Activated naive CD8-positive, alpha-beta T cell treated with anti-CD3 and anti-CD28 coated beads, Interleukin-2, amount 50 U/mL, for 24 hours (primary cell): ENCODE measurements at regions not wholly inside any gene's neighbourhood (a gene's known extent, or its start where the extent isn't known, plus 50 kb on each side); places are given as distances from the start of the nearest gene placed in this dataset.

Experiments used
- ATAC-seq: fragments of 150-1000 bp; cut with Tn5 transposase; one replicate; pipeline ENCODE4 v1.10.0; 2021
- DNase-seq: peaks from one replicate; pipeline ENCODE4 v3.0.0; 2021
- H3K27ac Mint-ChIP-seq: one replicate; pipeline ENCODE4 v1.8.0; 2021; ENCODE audit warnings: mild to moderate bottlenecking, mixed read lengths
- H3K27me3 Mint-ChIP-seq: one replicate; pipeline ENCODE4 v1.8.0; 2021; ENCODE audit warnings: mixed read lengths
- H3K36me3 Mint-ChIP-seq: one replicate; pipeline ENCODE4 v1.8.0; 2021; ENCODE audit warnings: low read depth, mixed read lengths
- H3K4me1 Mint-ChIP-seq: one replicate; pipeline ENCODE4 v1.8.0; 2021; ENCODE audit warnings: mixed read lengths
- H3K4me3 Mint-ChIP-seq: one replicate; pipeline ENCODE4 v1.8.0; 2021; ENCODE audit warnings: mild to moderate bottlenecking, moderate library complexity, mixed read lengths
- H3K9me3 Mint-ChIP-seq: one replicate; pipeline ENCODE4 v1.8.0; 2021; ENCODE audit warnings: mixed read lengths

GRCh38 chr7:156204820-156205219, 392.6 kb upstream of the SHH start:
- ATAC-seq (no peak), DNase-seq (no peak)
- H3K9me3 Mint-ChIP-seq, result no peaks in the 10 kb centered on the region
- H3K4me3 Mint-ChIP-seq, result no peak overlapping the region
- H3K27ac Mint-ChIP-seq, result no peak overlapping the region
- no peaks in the 10 kb centered on the region for H3K27me3 Mint-ChIP-seq
- H3K4me1 Mint-ChIP-seq, result no peaks in the 10 kb centered on the region
- no peaks in the 10 kb centered on the region for H3K36me3 Mint-ChIP-seq

- Mint-ChIP-seq H3K4me1 (no peaks in the 10 kb centered on the region), H3K27me3 (no peaks in the 10 kb centered on the region), H3K36me3 (no peaks in the 10 kb centered on the region), H3K9me3 (no peaks in the 10 kb centered on the region), H3K27ac (no peak overlapping the region), H3K4me3 (no peak overlapping the region)
- no peak for ATAC-seq
- no peak for DNase-seq
Measured at GRCh38 chr7:156203923-156204322, 391.7 kb upstream of the SHH start.

- DNase-seq (no peak), ATAC-seq (no peak)
- Mint-ChIP-seq H3K27me3 (peaks cover 4% of the 10 kb centered on the region), H3K36me3 (no peaks in the 10 kb centered on the region), H3K4me1 (no peaks in the 10 kb centered on the region), H3K27ac (no peak overlapping the region), H3K4me3 (no peak overlapping the region), H3K9me3 (no peaks in the 10 kb centered on the region)
Measured at GRCh38 chr7:156198277-156198676, 386.0 kb upstream of the SHH start.

GRCh38 chr7:156196649-156197048, 384.4 kb upstream of the SHH start:
- no peak for DNase-seq
- no peak overlapping the region for H3K4me3 Mint-ChIP-seq
- no peak for ATAC-seq
- no peaks in the 10 kb centered on the region for H3K9me3 Mint-ChIP-seq
- peaks cover 4% of the 10 kb centered on the region for H3K27me3 Mint-ChIP-seq
- no peak overlapping the region for H3K27ac Mint-ChIP-seq
- no peaks in the 10 kb centered on the region for H3K4me1 Mint-ChIP-seq
- H3K36me3 Mint-ChIP-seq, result no peaks in the 10 kb centered on the region

- Mint-ChIP-seq H3K9me3 (no peaks in the 10 kb centered on the region), H3K27me3 (peaks cover 4% of the 10 kb centered on the region), H3K36me3 (no peaks in the 10 kb centered on the region), H3K27ac (no peak overlapping the region), H3K4me1 (no peaks in the 10 kb centered on the region), H3K4me3 (no peak overlapping the region)
- ATAC-seq, result no peak
- DNase-seq, result no peak
Measured at GRCh38 chr7:156195276-156195675, 383.0 kb upstream of the SHH start.

- no peaks in the 10 kb centered on the region for H3K4me1 Mint-ChIP-seq
- ATAC-seq (no peak), DNase-seq (no peak)
- no peak overlapping the region for H3K4me3 Mint-ChIP-seq
- H3K36me3 Mint-ChIP-seq, result no peaks in the 10 kb centered on the region
- peaks cover 4% of the 10 kb centered on the region for H3K27me3 Mint-ChIP-seq
- no peak overlapping the region for H3K27ac Mint-ChIP-seq
- no peaks in the 10 kb centered on the region for H3K9me3 Mint-ChIP-seq
Measured at GRCh38 chr7:156194813-156195212, 382.6 kb upstream of the SHH start.

GRCh38 chr7:156192921-156193320, 380.7 kb upstream of the SHH start:
- Mint-ChIP-seq H3K36me3 (no peaks in the 10 kb centered on the region), H3K9me3 (peaks cover 3% of the 10 kb centered on the region), H3K27me3 (peaks cover 4% of the 10 kb centered on the region), H3K4me3 (no peak overlapping the region), H3K4me1 (no peaks in the 10 kb centered on the region), H3K27ac (no peak overlapping the region)
- DNase-seq (no peak), ATAC-seq (no peak)

GRCh38 chr7:156191090-156191489, 378.8 kb upstream of the SHH start:
- Mint-ChIP-seq H3K9me3 (peaks cover 6% of the 10 kb centered on the region), H3K4me1 (no peaks in the 10 kb centered on the region), H3K4me3 (no peak overlapping the region), H3K36me3 (no peaks in the 10 kb centered on the region), H3K27me3 (peaks cover 2% of the 10 kb centered on the region), H3K27ac (no peak overlapping the region)
- DNase-seq (no peak), ATAC-seq (no peak)

- H3K36me3 Mint-ChIP-seq, result no peaks in the 10 kb centered on the region
- no peak overlapping the region for H3K27ac Mint-ChIP-seq
- H3K27me3 Mint-ChIP-seq, result peaks cover under 1% of the 10 kb centered on the region
- no peak overlapping the region for H3K4me3 Mint-ChIP-seq
- ATAC-seq, result no peak
- peaks cover 16% of the 10 kb centered on the region for H3K9me3 Mint-ChIP-seq
- no peaks in the 10 kb centered on the region for H3K4me1 Mint-ChIP-seq
- DNase-seq, result no peak
Measured at GRCh38 chr7:156185076-156185475, 372.8 kb upstream of the SHH start.

- peaks cover 2% of the 10 kb centered on the region for H3K27me3 Mint-ChIP-seq
- H3K9me3 Mint-ChIP-seq, result peaks cover 16% of the 10 kb centered on the region
- no peak overlapping the region for H3K4me3 Mint-ChIP-seq
- DNase-seq, result no peak
- no peak for ATAC-seq
- H3K4me1 Mint-ChIP-seq, result no peaks in the 10 kb centered on the region
- H3K27ac Mint-ChIP-seq, result no peak overlapping the region
- H3K36me3 Mint-ChIP-seq, result no peaks in the 10 kb centered on the region
Measured at GRCh38 chr7:156184164-156184563, 371.9 kb upstream of the SHH start.

GRCh38 chr7:156180451-156181229, 368.4 kb upstream of the SHH start:
- DNase-seq (no peak), ATAC-seq (no peak)
- H3K9me3 Mint-ChIP-seq, result peaks cover 6% of the 10 kb centered on the region
- no peaks in the 10 kb centered on the region for H3K4me1 Mint-ChIP-seq
- no peaks in the 10 kb centered on the region for H3K36me3 Mint-ChIP-seq
- no peak overlapping the region for H3K4me3 Mint-ChIP-seq
- peaks cover 2% of the 10 kb centered on the region for H3K27me3 Mint-ChIP-seq
- no peak overlapping the region for H3K27ac Mint-ChIP-seq

- ATAC-seq (no peak), DNase-seq (no peak)
- Mint-ChIP-seq H3K9me3 (no peaks in the 10 kb centered on the region), H3K4me3 (no peak overlapping the region), H3K4me1 (no peaks in the 10 kb centered on the region), H3K27me3 (peaks cover 2% of the 10 kb centered on the region), H3K36me3 (no peaks in the 10 kb centered on the region), H3K27ac (no peak overlapping the region)
Measured at GRCh38 chr7:156179872-156180390, 367.7 kb upstream of the SHH start.

GRCh38 chr7:156178857-156179256, 366.6 kb upstream of the SHH start:
- H3K27ac Mint-ChIP-seq, result no peak overlapping the region
- no peak overlapping the region for H3K4me3 Mint-ChIP-seq
- peaks cover 2% of the 10 kb centered on the region for H3K27me3 Mint-ChIP-seq
- ATAC-seq, result no peak
- H3K36me3 Mint-ChIP-seq, result no peaks in the 10 kb centered on the region
- H3K4me1 Mint-ChIP-seq, result no peaks in the 10 kb centered on the region
- DNase-seq, result no peak
- H3K9me3 Mint-ChIP-seq, result no peaks in the 10 kb centered on the region

GRCh38 chr7:156178214-156178613, 366.0 kb upstream of the SHH start:
- no peak overlapping the region for H3K4me3 Mint-ChIP-seq
- H3K9me3 Mint-ChIP-seq, result no peaks in the 10 kb centered on the region
- no peaks in the 10 kb centered on the region for H3K36me3 Mint-ChIP-seq
- no peaks in the 10 kb centered on the region for H3K4me1 Mint-ChIP-seq
- H3K27me3 Mint-ChIP-seq, result peaks cover 2% of the 10 kb centered on the region
- H3K27ac Mint-ChIP-seq, result no peak overlapping the region
- DNase-seq (no peak), ATAC-seq (no peak)

- H3K4me1 Mint-ChIP-seq, result no peaks in the 10 kb centered on the region
- H3K27me3 Mint-ChIP-seq, result peaks cover 2% of the 10 kb centered on the region
- DNase-seq (no peak), ATAC-seq (no peak)
- H3K36me3 Mint-ChIP-seq, result no peaks in the 10 kb centered on the region
- H3K27ac Mint-ChIP-seq, result no peak overlapping the region
- no peaks in the 10 kb centered on the region for H3K9me3 Mint-ChIP-seq
- no peak overlapping the region for H3K4me3 Mint-ChIP-seq
Measured at GRCh38 chr7:156177422-156178055, 365.3 kb upstream of the SHH start.
